Medulla oblongata (tissue), 1 donor: ENCODE measurements at regions not wholly inside any gene's neighbourhood (a gene's known extent, or its start where the extent isn't known, plus 50 kb on each side); places are given as distances from the start of the nearest gene placed in this dataset.

Experiments
- DNase-seq: peaks from one replicate; pipeline ENCODE4 v3.0.0-alpha.2; 2015; ENCODE audit errors: extremely low spot score

- no peak for DNase-seq
Observed at GRCh38 chr1:172980971-172981370, 69.8 kb downstream of the TNFSF18 start.
